Adrenal gland (tissue), 9 donors: ENCODE measurements at regions not wholly inside any gene's neighbourhood (a gene's known extent, or its start where the extent isn't known, plus 50 kb on each side); places are given as distances from the start of the nearest gene placed in this dataset.

ENCODE experiments used
- DNase-seq, 7 donors: peaks; one replicate each; pipeline ENCODE4 v3.0.0-alpha.2; 2019 to 2020
- H3K27ac ChIP-seq, 5 donors: fragments of 200-600 bp; sonication (generic) in 4 of 5; 1 replicate in 3 of 5; 2 replicates in 2 of 5; pipeline versions ENCODE4 v1.5.1 to v1.8.0; 2016 to 2020; ENCODE audit warnings: mild to moderate bottlenecking in 1 of 5
- H3K27me3 ChIP-seq: fragments of 200-600 bp; 2 replicates; pipeline ENCODE4 v1.8.0; 2021
- H3K36me3 ChIP-seq, 2 donors: fragments of 200-600 bp; replicated peaks in 1 of 2; 1 replicate in 1 of 2; 2 replicates in 1 of 2; pipeline versions ENCODE4 v1.5.1 to v1.8.0; 2018 to 2022
- H3K4me1 ChIP-seq, 2 donors: fragments of 200-600 bp; replicated peaks in 1 of 2; 1 replicate in 1 of 2; 2 replicates in 1 of 2; pipeline versions ENCODE4 v1.5.1 to v1.8.0; 2018 to 2021
- H3K4me3 ChIP-seq, 4 donors: fragments of 200-600 bp; sonication (generic) in 3 of 4; one replicate each; pipeline ENCODE4 v1.5.1; 2016 to 2018
- H3K9me3 ChIP-seq, 3 donors: fragments of 200-600 bp; sonication (generic) in 1 of 3; replicated peaks in 1 of 3; 1 replicate in 2 of 3; 2 replicates in 1 of 3; pipeline versions ENCODE4 v1.5.1 to v1.8.0; 2016 to 2021
- POLR2A ChIP-seq, 2 donors: fragments of 450-650 bp; IDR thresholded peaks; one replicate each; pipeline ENCODE4 v1.6.1; 2017; ENCODE audit warnings: antibody characterized with exemption in 2 of 2, mild to moderate bottlenecking in 2 of 2, moderate library complexity in 1 of 2
- WGBS, 4 donors: extraction: QIAGEN DNeasy Blood & Tissue Kit in 2 of 4; methylation state at CpG; one replicate each; pipeline versions ENCODE4 v1.1.5 to v1.1.7; 2013 to 2017; 5-methylcytosine and 5-hydroxymethylcytosine counted together
- intact Hi-C, 2 donors: fragments of 100-400 bp; cut with DNase I; formaldehyde crosslinking; loops; one replicate each; pipeline versions ENCODE4 v1.14.1 to v1.15.0; 2022 to 2023
- TF ChIP-seq, protein P1 (sequence below), 6 experiments: fragments of 450-650 bp in 4 of 6; fragments of 200-600 bp in 2 of 6; sonication (generic) in 1 of 6; IDR thresholded peaks; 1 replicate in 5 of 6; 2 replicates in 1 of 6; pipeline versions ENCODE4 v1.5.1 to v1.8.0; 2016 to 2021; ENCODE audit warnings: antibody characterized with exemption in 6 of 6, mild to moderate bottlenecking in 2 of 6, moderate library complexity in 1 of 6
- donor health status: healthy with polysubstance abuse.
- donor health status: Bipolar disorder and iron deficiency.
- donor health status: DM: yes; HTN: yes; CAD: no.
- donor health status: DM: no; HTN: no; CAD: no.
- donor health status: DM: no; HTN: no; CAD: no.

DNA sequence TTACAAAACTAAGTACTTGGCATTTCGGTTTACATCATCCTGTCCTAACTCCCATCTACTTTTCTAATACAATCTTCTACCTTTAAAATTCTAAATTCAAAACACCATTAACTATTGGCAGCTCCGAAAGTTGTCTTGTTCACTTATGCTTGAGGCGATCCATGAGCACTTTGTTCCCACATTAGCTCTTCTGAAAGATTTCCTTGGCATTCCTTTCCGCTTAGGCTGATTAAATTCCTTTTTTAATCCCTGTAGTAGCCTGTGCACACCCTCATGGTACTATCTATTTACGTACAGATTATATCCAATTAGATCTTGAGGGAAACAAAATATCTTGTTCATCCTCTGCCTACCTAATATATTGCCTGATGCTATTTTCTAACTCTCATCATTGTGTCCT is 480.7 kb downstream of the PRKD1 start:
- WGBS, 4 donors = 73 to 79% (median 76%) methylated on average over 5 of the region's 5 CpGs
- Histone ChIP-seq H3K27me3 (no peaks in the 10 kb centered on the region), H3K4me1 (no peaks in the 10 kb centered on the region), H3K36me3 (no peaks in the 10 kb centered on the region), H3K27ac (no peak overlapping the region), H3K4me3 (no peak overlapping the region), H3K9me3 (no peaks in the 10 kb centered on the region)
- no peak for DNase-seq
- intact Hi-C loops = no loop called here
- TF ChIP-seq POLR2A (IDR thresholded peaks at IDR 0.05) = no peak
- TF ChIP-seq, protein P1, sequence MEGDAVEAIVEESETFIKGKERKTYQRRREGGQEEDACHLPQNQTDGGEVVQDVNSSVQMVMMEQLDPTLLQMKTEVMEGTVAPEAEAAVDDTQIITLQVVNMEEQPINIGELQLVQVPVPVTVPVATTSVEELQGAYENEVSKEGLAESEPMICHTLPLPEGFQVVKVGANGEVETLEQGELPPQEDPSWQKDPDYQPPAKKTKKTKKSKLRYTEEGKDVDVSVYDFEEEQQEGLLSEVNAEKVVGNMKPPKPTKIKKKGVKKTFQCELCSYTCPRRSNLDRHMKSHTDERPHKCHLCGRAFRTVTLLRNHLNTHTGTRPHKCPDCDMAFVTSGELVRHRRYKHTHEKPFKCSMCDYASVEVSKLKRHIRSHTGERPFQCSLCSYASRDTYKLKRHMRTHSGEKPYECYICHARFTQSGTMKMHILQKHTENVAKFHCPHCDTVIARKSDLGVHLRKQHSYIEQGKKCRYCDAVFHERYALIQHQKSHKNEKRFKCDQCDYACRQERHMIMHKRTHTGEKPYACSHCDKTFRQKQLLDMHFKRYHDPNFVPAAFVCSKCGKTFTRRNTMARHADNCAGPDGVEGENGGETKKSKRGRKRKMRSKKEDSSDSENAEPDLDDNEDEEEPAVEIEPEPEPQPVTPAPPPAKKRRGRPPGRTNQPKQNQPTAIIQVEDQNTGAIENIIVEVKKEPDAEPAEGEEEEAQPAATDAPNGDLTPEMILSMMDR (IDR thresholded peaks at IDR 0.05) = no peak

- Histone ChIP-seq H3K27me3 (no peaks in the 10 kb centered on the region), H3K9me3 (no peaks in the 10 kb centered on the region), H3K4me1 (no peaks in the 10 kb centered on the region), H3K27ac (no peak overlapping the region), H3K4me3 (no peak overlapping the region), H3K36me3 (no peaks in the 10 kb centered on the region)
- WGBS, 4 donors = 59 to 85% (median 71%) methylated on average over 2 of the region's 2 CpGs
- DNase-seq = no peak
- no peak for TF ChIP-seq POLR2A (IDR thresholded peaks at IDR 0.05)
- TF ChIP-seq, protein P1 (IDR thresholded peaks at IDR 0.05) = no peak
- intact Hi-C loops = no loop called here
Measured at GRCh38 chr14:29451941-29452340, 475.7 kb downstream of the PRKD1 start.

GRCh38 chr14:29453045-29453444 is 474.6 kb downstream of the PRKD1 start:
- DNase-seq = no peak
- no peak for TF ChIP-seq POLR2A (IDR thresholded peaks at IDR 0.05)
- TF ChIP-seq, protein P1 (IDR thresholded peaks at IDR 0.05) = no peak
- Histone ChIP-seq H3K4me3 (no peak overlapping the region), H3K27ac (no peak overlapping the region), H3K9me3 (no peaks in the 10 kb centered on the region), H3K36me3 (no peaks in the 10 kb centered on the region), H3K4me1 (no peaks in the 10 kb centered on the region), H3K27me3 (no peaks in the 10 kb centered on the region)
- intact Hi-C loops = no loop called here

GRCh38 chr14:29454026-29454693 is 473.5 kb downstream of the PRKD1 start:
- 64 to 67% (median 67%) methylated on average over 4 of the region's 4 CpGs for WGBS, 4 donors
- no peak overlapping the region for H3K27ac ChIP-seq
- no peaks in the 10 kb centered on the region for H3K36me3 ChIP-seq
- no peak for DNase-seq
- TF ChIP-seq, protein P1 (IDR thresholded peaks at IDR 0.05) = no peak
- no peak for TF ChIP-seq POLR2A (IDR thresholded peaks at IDR 0.05)
- H3K27me3 ChIP-seq = no peaks in the 10 kb centered on the region
- intact Hi-C loops = no loop called here
- no peaks in the 10 kb centered on the region for H3K9me3 ChIP-seq
- no peaks in the 10 kb centered on the region for H3K4me1 ChIP-seq
- no peak overlapping the region for H3K4me3 ChIP-seq
